EH (cell line): ENCODE measurements at regions not wholly inside any gene's neighbourhood (a gene's known extent, or its start where the extent isn't known, plus 50 kb on each side); places are given as distances from the start of the nearest gene placed in this dataset.
A peak's percentile ranks its signal among the peaks of the same experiment; 100 is the strongest.

Source experiments
- DNase-seq: peaks from one replicate; pipeline ENCODE4 v3.0.0-alpha.2; 2015; ENCODE audit warnings: low read depth

GRCh38 chr4:149296503-149296902 is 519.1 kb downstream of the IQCM start:
- no peak for DNase-seq

GRCh38 chr4:149296084-149296483 is 519.6 kb downstream of the IQCM start:
- no peak for DNase-seq

GRCh38 chr4:149294601-149295000 is 521.0 kb downstream of the IQCM start:
- DNase-seq = no peak

DNA sequence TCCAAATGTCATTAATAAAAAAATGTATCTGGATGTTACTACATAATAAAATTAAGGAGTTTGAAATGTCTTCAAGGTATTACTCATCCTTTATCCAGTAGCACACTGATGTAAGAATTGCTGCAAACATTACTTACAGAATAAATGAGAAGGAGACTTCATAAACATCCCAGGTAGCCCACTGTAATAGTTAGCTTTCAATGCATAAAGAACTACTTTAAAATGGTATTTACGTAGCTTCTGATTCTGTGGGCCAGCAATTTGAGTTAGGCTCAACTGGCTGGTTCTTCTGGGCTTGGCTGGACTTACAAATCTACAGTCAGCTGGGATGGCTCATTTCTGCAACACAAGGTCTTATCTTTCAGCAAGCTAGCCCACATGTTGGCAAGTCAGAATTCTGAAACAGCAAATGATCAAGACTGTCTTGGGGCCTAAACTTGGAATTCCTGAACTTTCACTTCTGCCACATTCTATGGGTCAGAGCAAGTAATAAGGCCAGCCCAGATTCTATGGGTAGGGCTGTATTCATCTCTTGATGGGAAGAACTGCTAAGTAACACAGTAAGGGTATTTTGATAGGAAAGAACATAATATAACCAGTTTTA is 522.5 kb downstream of the IQCM start:
- no peak for DNase-seq

GRCh38 chr4:149292425-149293007 is 523.1 kb downstream of the IQCM start:
- DNase-seq = no peak

- DNase-seq = peak; percentile 3
These were observed 524.2 kb downstream of the IQCM start for GRCh38 chr4:149291463-149291862.

DNA sequence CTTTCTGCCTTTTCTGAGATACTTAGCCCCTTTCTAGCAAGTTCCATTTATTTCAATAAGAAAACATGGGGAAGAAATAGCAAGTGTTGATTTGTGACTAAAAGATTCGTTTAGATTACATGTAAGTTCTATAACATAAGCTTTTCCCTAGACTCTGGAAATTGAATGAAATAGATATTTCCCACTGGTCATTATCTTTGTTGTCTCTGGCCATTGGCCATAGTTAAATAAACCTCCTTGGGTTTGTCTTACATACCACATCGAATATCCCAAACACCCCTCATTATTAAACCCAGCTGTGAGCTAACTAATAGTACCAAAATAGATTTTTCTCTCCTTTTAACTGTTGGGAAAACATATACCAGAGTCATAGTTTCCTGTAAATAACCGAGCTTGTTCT is 534.8 kb downstream of the IQCM start:
- peak; percentile 0 for DNase-seq

- DNase-seq = no peak
These were observed 535.9 kb downstream of the IQCM start for GRCh38 chr4:149279776-149280175.

- DNase-seq = no peak
These were observed 536.3 kb downstream of the IQCM start for GRCh38 chr4:149279331-149279730.

GRCh38 chr4:149277705-149278104 is 537.9 kb downstream of the IQCM start:
- DNase-seq = no peak

DNA sequence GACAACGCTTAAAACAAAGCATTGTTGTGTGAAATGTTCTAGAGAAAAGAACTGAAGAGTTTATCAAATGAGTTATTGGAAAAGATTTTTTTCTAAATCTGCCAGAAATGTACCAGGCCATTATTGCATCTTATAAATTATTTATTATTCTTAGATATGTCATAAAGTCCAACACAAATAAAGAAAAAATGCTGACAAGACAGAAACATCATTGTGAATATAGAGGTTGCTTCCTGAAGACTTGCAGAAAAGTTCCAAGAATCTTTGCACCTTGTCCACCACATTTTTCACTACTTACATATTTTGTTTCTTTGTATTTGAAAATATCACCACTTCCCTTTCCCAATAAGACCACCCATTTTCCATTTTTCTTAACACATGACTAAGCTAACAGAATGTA is 545.8 kb downstream of the IQCM start:
- no peak for DNase-seq

GRCh38 chr4:149266301-149266700 is 549.3 kb downstream of the IQCM start:
- no peak for DNase-seq

DNA sequence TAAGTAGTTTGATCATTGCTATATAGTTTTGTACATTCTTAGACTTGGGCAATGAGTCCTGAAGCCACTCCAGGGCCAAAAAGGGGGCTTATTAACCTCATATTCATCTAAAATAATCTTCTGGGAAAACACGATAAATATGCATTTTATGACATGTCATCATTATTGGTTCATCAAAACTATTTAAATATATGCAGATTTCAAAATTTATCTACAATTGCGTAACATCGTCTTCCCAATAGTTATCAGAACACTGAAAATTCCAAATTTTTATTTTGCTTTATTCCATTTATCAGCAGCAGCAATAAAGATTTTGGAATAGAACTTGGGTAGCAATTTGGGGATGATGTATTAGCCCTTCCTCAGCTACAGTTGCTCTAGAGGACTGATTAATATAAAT is 550.0 kb downstream of the IQCM start:
- DNase-seq = no peak

DNA sequence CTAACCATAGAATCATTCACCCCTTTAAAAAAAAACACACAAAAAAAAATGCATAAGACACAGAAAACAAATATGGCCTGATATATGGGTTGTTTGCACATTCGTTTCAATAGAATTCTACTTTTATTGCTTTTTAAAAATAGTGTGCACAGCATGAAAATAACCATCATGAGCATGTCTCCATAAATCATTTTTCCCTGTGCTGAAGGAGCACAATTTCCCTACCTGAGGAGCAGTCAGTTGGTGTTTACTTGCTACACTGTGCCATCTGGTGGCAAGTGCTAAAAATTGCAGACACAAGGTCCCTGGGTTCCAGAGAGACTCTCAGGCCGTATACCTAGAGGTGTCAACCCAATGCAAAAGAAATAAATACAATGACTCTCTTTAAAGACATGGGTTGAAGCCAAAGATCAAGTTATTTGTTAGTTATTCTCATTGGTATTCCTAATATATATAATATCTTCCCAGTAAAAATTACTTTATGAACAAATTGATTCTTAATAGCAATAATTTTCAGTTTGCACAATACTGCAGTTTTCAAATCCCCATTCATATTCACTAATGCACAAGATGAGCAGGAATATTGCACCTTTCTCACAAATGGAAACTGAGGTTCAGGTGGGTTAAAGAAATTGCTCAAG is 551.4 kb downstream of the IQCM start:
- peak; percentile 67 for DNase-seq

- DNase-seq = no peak
These were observed 567.4 kb downstream of the IQCM start for GRCh38 chr4:149248191-149248764.

DNA sequence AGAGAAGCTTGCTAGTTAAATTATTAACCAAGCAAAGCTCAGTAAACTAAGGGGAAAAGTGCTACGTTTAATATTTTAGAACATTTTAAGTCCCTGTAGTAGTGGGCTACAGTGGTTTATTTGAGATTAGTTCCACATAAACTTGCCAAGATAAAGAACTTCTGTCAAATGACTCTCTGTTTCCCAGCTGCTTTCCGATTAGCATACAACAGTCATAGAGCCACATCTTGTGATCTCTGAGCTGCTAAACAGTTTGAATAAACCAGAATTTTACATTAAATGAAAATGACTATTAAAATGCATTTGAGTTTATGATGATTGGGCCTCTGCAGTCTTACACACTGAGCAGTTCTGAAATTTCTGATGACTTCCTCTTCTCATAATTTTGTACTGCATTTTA is 568.5 kb downstream of the IQCM start:
- DNase-seq = no peak

GRCh38 chr4:149245333-149245732 is 570.3 kb downstream of the IQCM start:
- DNase-seq = no peak

- DNase-seq = no peak
These were observed 577.5 kb downstream of the IQCM start for GRCh38 chr4:149238097-149238496.

- no peak for DNase-seq
These were observed 580.8 kb downstream of the IQCM start for GRCh38 chr4:149234798-149235197.

DNA sequence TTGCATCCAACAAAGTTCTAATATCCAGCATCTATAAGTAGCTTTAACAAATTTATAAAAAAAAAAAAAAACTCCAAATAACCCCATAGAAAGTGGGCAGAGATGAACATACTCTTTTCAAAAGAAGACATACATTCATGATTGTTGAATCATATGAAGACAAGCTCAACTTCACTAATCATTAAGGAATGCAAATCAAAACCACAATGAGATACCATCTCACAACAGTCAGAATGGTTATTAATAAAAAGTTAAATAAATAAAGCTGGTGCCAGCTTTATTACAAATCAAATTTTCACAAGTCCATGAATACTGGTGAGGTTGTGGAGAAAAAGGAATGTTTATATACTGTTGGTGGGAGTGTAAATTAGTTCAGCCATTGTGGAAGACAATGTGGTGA is 592.0 kb downstream of the IQCM start:
- DNase-seq = peak; percentile 66

- DNase-seq = no peak
These were observed 597.0 kb downstream of the IQCM start for GRCh38 chr4:149218672-149219071.

GRCh38 chr4:149214301-149214700 is 601.3 kb downstream of the IQCM start:
- no peak for DNase-seq

GRCh38 chr4:149211876-149212275 is 603.8 kb downstream of the IQCM start:
- no peak for DNase-seq
